GM12892 (cell line): ENCODE measurements at regions not wholly inside any gene's neighbourhood (a gene's known extent, or its start where the extent isn't known, plus 50 kb on each side); places are given as distances from the start of the nearest gene placed in this dataset.

Source experiments
- POLR2A ChIP-seq: IDR thresholded peaks from 2 replicates; pipeline ENCODE4 v1.6.1; 2011; ENCODE audit warnings: low read depth, low read length, control low read depth
- POLR2AphosphoS5 ChIP-seq: IDR thresholded peaks from 2 replicates; pipeline ENCODE4 v1.6.1; 2011; ENCODE audit warnings: low read depth, low read length, control low read depth

DNA sequence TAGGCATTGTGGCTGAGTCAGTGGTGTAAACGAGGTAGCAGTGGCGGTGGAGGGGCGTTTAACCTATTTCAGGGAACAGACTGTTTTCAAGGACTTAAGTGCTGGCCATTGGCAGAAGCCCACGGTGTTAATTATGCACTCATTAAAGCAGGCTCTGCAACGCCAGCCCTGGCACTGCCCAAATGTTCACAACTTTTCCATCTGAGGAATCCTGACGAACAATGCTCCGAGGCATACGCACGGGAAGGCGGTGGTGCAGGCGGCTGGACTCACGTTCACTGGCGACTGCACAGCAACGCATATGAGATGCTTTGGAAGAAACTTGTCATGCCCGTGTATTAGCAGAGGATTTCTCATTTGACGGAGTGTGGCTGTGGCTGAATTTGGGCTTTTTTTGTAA, 70.6 kb upstream of the SLC24A4 start:
- TF ChIP-seq POLR2A (no peak), POLR2AphosphoS5 (no peak)
